ENCODE measurements at regions not wholly inside any gene's neighbourhood (a gene's known extent, or its start where the extent isn't known, plus 50 kb on each side); places are given as distances from the start of the nearest gene placed in this dataset.
A peak's percentile ranks its signal among the peaks of the same experiment; 100 is the strongest.

GRCh38 chr15:75140080-75140879, 61.4 kb upstream of the C15orf39 start (continued):
- TF ChIP-seq, protein P1, sequence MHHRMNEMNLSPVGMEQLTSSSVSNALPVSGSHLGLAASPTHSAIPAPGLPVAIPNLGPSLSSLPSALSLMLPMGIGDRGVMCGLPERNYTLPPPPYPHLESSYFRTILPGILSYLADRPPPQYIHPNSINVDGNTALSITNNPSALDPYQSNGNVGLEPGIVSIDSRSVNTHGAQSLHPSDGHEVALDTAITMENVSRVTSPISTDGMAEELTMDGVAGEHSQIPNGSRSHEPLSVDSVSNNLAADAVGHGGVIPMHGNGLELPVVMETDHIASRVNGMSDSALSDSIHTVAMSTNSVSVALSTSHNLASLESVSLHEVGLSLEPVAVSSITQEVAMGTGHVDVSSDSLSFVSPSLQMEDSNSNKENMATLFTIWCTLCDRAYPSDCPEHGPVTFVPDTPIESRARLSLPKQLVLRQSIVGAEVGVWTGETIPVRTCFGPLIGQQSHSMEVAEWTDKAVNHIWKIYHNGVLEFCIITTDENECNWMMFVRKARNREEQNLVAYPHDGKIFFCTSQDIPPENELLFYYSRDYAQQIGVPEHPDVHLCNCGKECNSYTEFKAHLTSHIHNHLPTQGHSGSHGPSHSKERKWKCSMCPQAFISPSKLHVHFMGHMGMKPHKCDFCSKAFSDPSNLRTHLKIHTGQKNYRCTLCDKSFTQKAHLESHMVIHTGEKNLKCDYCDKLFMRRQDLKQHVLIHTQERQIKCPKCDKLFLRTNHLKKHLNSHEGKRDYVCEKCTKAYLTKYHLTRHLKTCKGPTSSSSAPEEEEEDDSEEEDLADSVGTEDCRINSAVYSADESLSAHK (CRISPR knock-in tag; IDR thresholded peaks at IDR 0.05; ENCODE audit: borderline replicate concordance), result no peak
- peak; percentile 74 for TF ChIP-seq FOSL2 (CRISPR knock-in tag; IDR thresholded peaks at IDR 0.05)
- no peak for TF ChIP-seq ZNF513 (CRISPR knock-in tag; conservative IDR thresholded peaks at IDR 0.05)
- TF ChIP-seq NFE2L1 (CRISPR knock-in tag; IDR thresholded peaks at IDR 0.05; ENCODE audit: borderline replicate concordance), result no peak
- TF ChIP-seq EEA1 (CRISPR knock-in tag; IDR thresholded peaks at IDR 0.05; ENCODE audit: borderline replicate concordance), result no peak
- no peak for TF ChIP-seq NPAS2 (CRISPR knock-in tag; IDR thresholded peaks at IDR 0.05; ENCODE audit: borderline replicate concordance)
- no peak; the same call in none of the 2 replicates for TF ChIP-seq ZNF574 (CRISPR knock-in tag; IDR thresholded peaks at IDR 0.05)
- no peak for TF ChIP-seq REL (CRISPR knock-in tag; conservative IDR thresholded peaks at IDR 0.05)
- no peak for TF ChIP-seq BHLHE40 (IDR thresholded peaks at IDR 0.05; ENCODE audit: low read length)
- TF ChIP-seq ZNF788 (CRISPR knock-in tag; IDR thresholded peaks at IDR 0.05; ENCODE audit: borderline replicate concordance), result peak; percentile 54; the same call in 1 of the 2 replicates
- no peak for TF ChIP-seq RNF2 (conservative IDR thresholded peaks at IDR 0.05; ENCODE audit: low read depth)
- no peak for TF ChIP-seq ZNF703 (CRISPR knock-in tag; IDR thresholded peaks at IDR 0.05; ENCODE audit: borderline replicate concordance)
- no peak; the same call in 1 of the 2 replicates for TF ChIP-seq ZBTB7A (CRISPR knock-in tag; IDR thresholded peaks at IDR 0.05)
- TF ChIP-seq, protein P2, sequence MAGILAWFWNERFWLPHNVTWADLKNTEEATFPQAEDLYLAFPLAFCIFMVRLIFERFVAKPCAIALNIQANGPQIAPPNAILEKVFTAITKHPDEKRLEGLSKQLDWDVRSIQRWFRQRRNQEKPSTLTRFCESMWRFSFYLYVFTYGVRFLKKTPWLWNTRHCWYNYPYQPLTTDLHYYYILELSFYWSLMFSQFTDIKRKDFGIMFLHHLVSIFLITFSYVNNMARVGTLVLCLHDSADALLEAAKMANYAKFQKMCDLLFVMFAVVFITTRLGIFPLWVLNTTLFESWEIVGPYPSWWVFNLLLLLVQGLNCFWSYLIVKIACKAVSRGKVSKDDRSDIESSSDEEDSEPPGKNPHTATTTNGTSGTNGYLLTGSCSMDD (CRISPR knock-in tag; IDR thresholded peaks at IDR 0.05), result no peak
- no peak for TF ChIP-seq FIP1L1 (IDR thresholded peaks at IDR 0.05; ENCODE audit: borderline replicate concordance, insufficient read depth, low read depth, low read length)
- TF ChIP-seq ZNF180 (CRISPR knock-in tag; IDR thresholded peaks at IDR 0.05; ENCODE audit: borderline replicate concordance, low read depth), result no peak
- TF ChIP-seq KLF15 (CRISPR knock-in tag; IDR thresholded peaks at IDR 0.05; ENCODE audit: borderline replicate concordance), result no peak
- TF ChIP-seq TRIM24 (CRISPR knock-in tag; IDR thresholded peaks at IDR 0.05), result no peak
- 0 out of 2 replicates have a peak, but pooled peaks have one; percentile 53 for TF ChIP-seq ZNF143 (CRISPR knock-in tag; IDR thresholded peaks at IDR 0.05)
- TF ChIP-seq ZNF543 (CRISPR knock-in tag; IDR thresholded peaks at IDR 0.05), result 0 out of 2 replicates have a peak, but pooled peaks have one; percentile 44
- TF ChIP-seq ZNF138 (CRISPR knock-in tag; IDR thresholded peaks at IDR 0.05; ENCODE audit: low read depth), result no peak
- TF ChIP-seq ZNF589 (CRISPR knock-in tag; conservative IDR thresholded peaks at IDR 0.05), result no peak

All from HepG2 (cell line).